HepG2 (cell line): ENCODE measurements at regions not wholly inside any gene's neighbourhood (a gene's known extent, or its start where the extent isn't known, plus 50 kb on each side); places are given as distances from the start of the nearest gene placed in this dataset.

Experiments
- ATAC-seq: fragments of 200-7000 bp; cut with Tn5 transposase; 3 replicates; pipeline ENCODE4 v1.9.1; 2020; ENCODE audit warnings: mild to moderate bottlenecking, moderate library complexity
- BruUV-seq: library from RNA; stranded (reverse); fragments of 400-500 nt; replicated peaks from 2 replicates; lab custom pipeline; 2021; lab: Mats Ljungman, UMichigan
- CTCF ChIA-PET: fragments of 300-600 bp; formaldehyde crosslinking; extraction: SDS; loops from one replicate; lab custom pipeline; 2021; ENCODE audit warnings: low total read pairs, inconsistent platforms, low intra/inter-chr PET ratio; lab: Yijun Ruan, JAX
- POLR2A ChIA-PET: fragments of 350-600 bp; sonication (Branson Sonifier 250); formaldehyde crosslinking; loops from one replicate; lab custom pipeline; 2020; ENCODE audit warnings: antibody characterized with exemption, inconsistent platforms; lab: Yijun Ruan, JAX
- DNase-seq: peaks from one replicate; pipeline ENCODE4 v3.0.0-alpha.2; 2015; ENCODE audit warnings: low spot score
- FAIRE-seq: peaks from 3 replicates; lab custom pipeline; 2011; peaks lifted over from hg19 to GRCh38; lab: Jason Lieb, UNC
- H2AFZ ChIP-seq: one replicate; pipeline ENCODE4 v1.6.1; 2011; ENCODE audit warnings: low read length, inconsistent platforms
- H3K27ac ChIP-seq: fragments of 300-600 bp; 3 replicates; pipeline ENCODE4 v1.8.0; 2011; ENCODE audit warnings: mixed run types, mild to moderate bottlenecking, mixed read lengths, low read length, inconsistent platforms; ENCODE audit not compliant: insufficient read depth; ENCODE audit errors: extremely low read length
- H3K27me3 ChIP-seq, 2 experiments: fragments of 200-600 bp in 1 of 2; 2 replicates in 1 of 2; 3 replicates in 1 of 2; pipeline versions ENCODE4 v1.6.0 to v1.8.0; 2011; ENCODE audit warnings: low read length in 2 of 2, mild to moderate bottlenecking in 2 of 2, moderate library complexity in 2 of 2, inconsistent platforms in 1 of 2; ENCODE audit not compliant: insufficient read depth in 2 of 2, control insufficient read depth in 1 of 2
- H3K36me3 ChIP-seq, 2 experiments: fragments of 200-600 bp in 1 of 2; replicated peaks in 1 of 2; 2 replicates in 1 of 2; 3 replicates in 1 of 2; pipeline versions ENCODE4 v1.5.1 to v1.8.0; 2011; ENCODE audit warnings: low read length in 2 of 2, inconsistent platforms in 1 of 2; ENCODE audit not compliant: insufficient read depth in 2 of 2, control insufficient read depth in 1 of 2
- H3K4me1 ChIP-seq: 2 replicates; pipeline ENCODE4 v1.5.1; 2012; ENCODE audit warnings: low read length, inconsistent platforms; ENCODE audit not compliant: insufficient read depth
- H3K4me2 ChIP-seq: 2 replicates; pipeline ENCODE4 v1.6.0; 2011; ENCODE audit warnings: low read depth, low read length, inconsistent platforms
- H3K4me3 ChIP-seq, 3 experiments: fragments of 200-600 bp in 1 of 3; sonication (generic), shearing (Covaris generic) in 1 of 3; replicated peaks in 1 of 3; 2 replicates each; pipeline ENCODE4 v1.5.1; 2011 to 2016; ENCODE audit warnings: low read length in 3 of 3, inconsistent platforms in 2 of 3, low read depth in 2 of 3, mild to moderate bottlenecking in 2 of 3, control low read depth in 1 of 3, mixed read lengths in 1 of 3; ENCODE audit not compliant: insufficient read depth in 1 of 3
- H3K79me2 ChIP-seq: one replicate; pipeline ENCODE4 v1.6.1; 2011; ENCODE audit warnings: low read length, inconsistent platforms; ENCODE audit not compliant: insufficient read depth
- H3K9ac ChIP-seq: 2 replicates; pipeline ENCODE4 v1.6.0; 2011; ENCODE audit warnings: mild to moderate bottlenecking, low read depth, low read length, inconsistent platforms; ENCODE audit not compliant: insufficient read depth
- H3K9me3 ChIP-seq: 2 replicates; pipeline ENCODE4 v1.5.1; 2012; ENCODE audit warnings: mild to moderate bottlenecking, low read length
- H4K20me1 ChIP-seq: 2 replicates; pipeline ENCODE4 v1.6.0; 2011; ENCODE audit warnings: inconsistent platforms, mild to moderate bottlenecking, low read length, moderate library complexity; ENCODE audit not compliant: insufficient read depth
- GATAD2A ChIP-seq: IDR thresholded peaks from 2 replicates; pipeline ENCODE4 v1.6.1; 2016
- KMT2B ChIP-seq: IDR thresholded peaks from 2 replicates; pipeline ENCODE4 v1.6.1; 2016; ENCODE audit warnings: missing genetic modification reagents, missing compliant biosample characterization
- PCBP2 ChIP-seq: fragments of 200-400 bp; formaldehyde crosslinking; optimal IDR thresholded peaks from 2 replicates; pipeline ENCODE3; 2018; ENCODE audit warnings: low read length, low read depth; ENCODE audit not compliant: poor library complexity, severe bottlenecking
- XRCC5 ChIP-seq: fragments of 200-400 bp; formaldehyde crosslinking; optimal IDR thresholded peaks from 2 replicates; pipeline ENCODE3; 2017; ENCODE audit warnings: mild to moderate bottlenecking, low read length
- ZKSCAN1 ChIP-seq: fragments of 150-350 bp; IDR thresholded peaks from 2 replicates; pipeline ENCODE4 v1.6.1; 2014; ENCODE audit warnings: low read length
- ZNF136 ChIP-seq: sonication (generic); formaldehyde crosslinking; IDR thresholded peaks from 2 replicates; pipeline ENCODE4 v1.8.1; 2022; ENCODE audit warnings: low read depth, mild to moderate bottlenecking, moderate library complexity, missing genetic modification reagents
- ZNF282 ChIP-seq: fragments of 450-650 bp; IDR thresholded peaks from 2 replicates; pipeline ENCODE4 v1.6.1; 2018; ENCODE audit not compliant: partially characterized antibody
- ZNF432 ChIP-seq: sonication (generic); formaldehyde crosslinking; IDR thresholded peaks from 2 replicates; pipeline ENCODE4 v1.5.0; 2020; ENCODE audit warnings: missing genetic modification reagents, mild to moderate bottlenecking, borderline replicate concordance
- ZSCAN20 ChIP-seq: sonication (generic); formaldehyde crosslinking; IDR thresholded peaks from 2 replicates; pipeline ENCODE4 v1.4.0; 2020; ENCODE audit warnings: missing genetic modification reagents, mild to moderate bottlenecking, borderline replicate concordance
- WGBS: methylation state at CpG from one replicate; pipeline ENCODE4 v1.1.6; 2017; ENCODE audit warnings: low lambda C conversion rate; 5-methylcytosine and 5-hydroxymethylcytosine counted together
- in situ Hi-C: cut with HindIII; loops from 2 replicates; pipeline ENCODE4 v1.10.0; 2017; ENCODE audit warnings: low pct_unique_long_range_greater_than_20kb; ENCODE audit not compliant: extremely low pct_ligation_motif_present
- intact Hi-C: fragments of 100-400 bp; cut with micrococcal nuclease; formaldehyde crosslinking; loops from one replicate; pipeline ENCODE4 v1.10.0; 2022; ENCODE audit not compliant: unreplicated experiment
- TF ChIP-seq, protein P1 (sequence below): sonication (generic); formaldehyde crosslinking; IDR thresholded peaks from 2 replicates; pipeline ENCODE4 v1.5.1; 2020; ENCODE audit warnings: mild to moderate bottlenecking, missing genetic modification reagents, borderline replicate concordance
- TF ChIP-seq, protein P2 (sequence below): sonication (generic); IDR thresholded peaks from 2 replicates; pipeline ENCODE4 v1.6.1; 2016; ENCODE audit warnings: low read depth, borderline replicate concordance
- TF ChIP-seq, protein P3 (sequence below): IDR thresholded peaks from 2 replicates; pipeline ENCODE4 v1.6.1; 2018; ENCODE audit warnings: missing genetic modification reagents
- TF ChIP-seq, protein P4 (sequence below): sonication (generic); formaldehyde crosslinking; IDR thresholded peaks from 2 replicates; pipeline ENCODE4 v1.4.0; 2020; ENCODE audit warnings: missing genetic modification reagents
- TF ChIP-seq, protein P5 (sequence below): sonication (generic); formaldehyde crosslinking; IDR thresholded peaks from 2 replicates; pipeline ENCODE4 v1.5.0; 2020; ENCODE audit warnings: mild to moderate bottlenecking, missing genetic modification reagents, moderate library complexity

DNA sequence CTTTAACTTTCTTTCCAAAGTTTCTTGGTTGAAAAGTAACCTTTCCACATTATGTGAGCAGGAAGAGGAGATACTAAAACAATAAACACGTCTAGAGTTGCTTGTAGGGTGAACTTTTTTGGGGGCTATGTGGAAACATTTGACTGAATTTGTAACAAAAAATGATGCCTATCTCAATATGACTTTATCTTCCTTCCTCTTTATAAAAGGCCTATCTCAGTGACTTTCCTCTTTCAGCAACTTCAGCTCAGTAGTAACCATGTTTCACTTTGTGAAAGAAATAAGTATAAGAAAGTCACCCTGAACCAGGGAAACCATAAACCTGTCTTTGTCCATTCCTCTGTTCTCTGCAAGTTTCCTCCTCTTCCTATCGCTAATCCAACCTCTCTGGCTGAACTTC, 124.7 kb upstream of the TMEM164 start:
- no peak overlapping the region for H3K4me2 ChIP-seq
- FAIRE-seq (no peak), ATAC-seq (no peak), DNase-seq (no peak)
- WGBS, result 86% methylated on average over 2 of the region's 2 CpGs
- H3K4me3 ChIP-seq, result no peak overlapping the region
- no TSS peak for BruUV-seq
- H3K4me1 ChIP-seq, result peaks cover 51% of the 10 kb centered on the region
- no peaks in the 10 kb centered on the region for H3K79me2 ChIP-seq
- intact Hi-C loops, result no loop called here
- no peaks in the 10 kb centered on the region for H4K20me1 ChIP-seq
- no peak overlapping the region for H3K9ac ChIP-seq
- no peak overlapping the region for H2AFZ ChIP-seq
- no peaks in the 10 kb centered on the region for H3K9me3 ChIP-seq
- no peaks in the 10 kb centered on the region for H3K36me3 ChIP-seq
- ChIA-PET CTCF (no interaction called here), POLR2A (no interaction called here)
- no peaks in the 10 kb centered on the region for H3K27me3 ChIP-seq
- no peak overlapping the region for H3K27ac ChIP-seq
- in situ Hi-C loops, result no loop called here
- TF ChIP-seq ZKSCAN1 (no peak), XRCC5 (no peak), GATAD2A (CRISPR knock-in tag) (no peak), ZNF136 (CRISPR knock-in tag) (no peak), PCBP2 (no peak), ZNF432 (CRISPR knock-in tag) (no peak), ZNF282 (no peak), ZSCAN20 (CRISPR knock-in tag) (no peak), KMT2B (CRISPR knock-in tag) (no peak)
- TF ChIP-seq, protein P1, sequence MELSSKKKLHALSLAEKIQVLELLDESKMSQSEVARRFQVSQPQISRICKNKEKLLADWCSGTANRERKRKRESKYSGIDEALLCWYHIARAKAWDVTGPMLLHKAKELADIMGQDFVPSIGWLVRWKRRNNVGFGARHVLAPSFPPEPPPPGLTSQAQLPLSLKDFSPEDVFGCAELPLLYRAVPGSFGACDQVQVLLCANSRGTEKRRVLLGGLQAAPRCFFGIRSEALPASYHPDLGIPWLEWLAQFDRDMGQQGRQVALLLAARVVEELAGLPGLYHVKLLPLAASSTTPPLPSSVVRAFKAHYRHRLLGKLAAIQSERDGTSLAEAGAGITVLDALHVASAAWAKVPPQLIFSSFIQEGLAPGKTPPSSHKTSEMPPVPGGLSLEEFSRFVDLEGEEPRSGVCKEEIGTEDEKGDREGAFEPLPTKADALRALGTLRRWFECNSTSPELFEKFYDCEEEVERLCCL (CRISPR knock-in tag), result no peak
- TF ChIP-seq, protein P2, sequence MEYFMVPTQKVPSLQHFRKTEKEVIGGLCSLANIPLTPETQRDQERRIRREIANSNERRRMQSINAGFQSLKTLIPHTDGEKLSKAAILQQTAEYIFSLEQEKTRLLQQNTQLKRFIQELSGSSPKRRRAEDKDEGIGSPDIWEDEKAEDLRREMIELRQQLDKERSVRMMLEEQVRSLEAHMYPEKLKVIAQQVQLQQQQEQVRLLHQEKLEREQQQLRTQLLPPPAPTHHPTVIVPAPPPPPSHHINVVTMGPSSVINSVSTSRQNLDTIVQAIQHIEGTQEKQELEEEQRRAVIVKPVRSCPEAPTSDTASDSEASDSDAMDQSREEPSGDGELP, result no peak
- TF ChIP-seq, protein P3, sequence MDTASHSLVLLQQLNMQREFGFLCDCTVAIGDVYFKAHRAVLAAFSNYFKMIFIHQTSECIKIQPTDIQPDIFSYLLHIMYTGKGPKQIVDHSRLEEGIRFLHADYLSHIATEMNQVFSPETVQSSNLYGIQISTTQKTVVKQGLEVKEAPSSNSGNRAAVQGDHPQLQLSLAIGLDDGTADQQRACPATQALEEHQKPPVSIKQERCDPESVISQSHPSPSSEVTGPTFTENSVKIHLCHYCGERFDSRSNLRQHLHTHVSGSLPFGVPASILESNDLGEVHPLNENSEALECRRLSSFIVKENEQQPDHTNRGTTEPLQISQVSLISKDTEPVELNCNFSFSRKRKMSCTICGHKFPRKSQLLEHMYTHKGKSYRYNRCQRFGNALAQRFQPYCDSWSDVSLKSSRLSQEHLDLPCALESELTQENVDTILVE (CRISPR knock-in tag), result no peak
- TF ChIP-seq, protein P4, sequence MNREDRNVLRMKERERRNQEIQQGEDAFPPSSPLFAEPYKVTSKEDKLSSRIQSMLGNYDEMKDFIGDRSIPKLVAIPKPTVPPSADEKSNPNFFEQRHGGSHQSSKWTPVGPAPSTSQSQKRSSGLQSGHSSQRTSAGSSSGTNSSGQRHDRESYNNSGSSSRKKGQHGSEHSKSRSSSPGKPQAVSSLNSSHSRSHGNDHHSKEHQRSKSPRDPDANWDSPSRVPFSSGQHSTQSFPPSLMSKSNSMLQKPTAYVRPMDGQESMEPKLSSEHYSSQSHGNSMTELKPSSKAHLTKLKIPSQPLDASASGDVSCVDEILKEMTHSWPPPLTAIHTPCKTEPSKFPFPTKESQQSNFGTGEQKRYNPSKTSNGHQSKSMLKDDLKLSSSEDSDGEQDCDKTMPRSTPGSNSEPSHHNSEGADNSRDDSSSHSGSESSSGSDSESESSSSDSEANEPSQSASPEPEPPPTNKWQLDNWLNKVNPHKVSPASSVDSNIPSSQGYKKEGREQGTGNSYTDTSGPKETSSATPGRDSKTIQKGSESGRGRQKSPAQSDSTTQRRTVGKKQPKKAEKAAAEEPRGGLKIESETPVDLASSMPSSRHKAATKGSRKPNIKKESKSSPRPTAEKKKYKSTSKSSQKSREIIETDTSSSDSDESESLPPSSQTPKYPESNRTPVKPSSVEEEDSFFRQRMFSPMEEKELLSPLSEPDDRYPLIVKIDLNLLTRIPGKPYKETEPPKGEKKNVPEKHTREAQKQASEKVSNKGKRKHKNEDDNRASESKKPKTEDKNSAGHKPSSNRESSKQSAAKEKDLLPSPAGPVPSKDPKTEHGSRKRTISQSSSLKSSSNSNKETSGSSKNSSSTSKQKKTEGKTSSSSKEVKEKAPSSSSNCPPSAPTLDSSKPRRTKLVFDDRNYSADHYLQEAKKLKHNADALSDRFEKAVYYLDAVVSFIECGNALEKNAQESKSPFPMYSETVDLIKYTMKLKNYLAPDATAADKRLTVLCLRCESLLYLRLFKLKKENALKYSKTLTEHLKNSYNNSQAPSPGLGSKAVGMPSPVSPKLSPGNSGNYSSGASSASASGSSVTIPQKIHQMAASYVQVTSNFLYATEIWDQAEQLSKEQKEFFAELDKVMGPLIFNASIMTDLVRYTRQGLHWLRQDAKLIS (CRISPR knock-in tag), result no peak
- TF ChIP-seq, protein P5, sequence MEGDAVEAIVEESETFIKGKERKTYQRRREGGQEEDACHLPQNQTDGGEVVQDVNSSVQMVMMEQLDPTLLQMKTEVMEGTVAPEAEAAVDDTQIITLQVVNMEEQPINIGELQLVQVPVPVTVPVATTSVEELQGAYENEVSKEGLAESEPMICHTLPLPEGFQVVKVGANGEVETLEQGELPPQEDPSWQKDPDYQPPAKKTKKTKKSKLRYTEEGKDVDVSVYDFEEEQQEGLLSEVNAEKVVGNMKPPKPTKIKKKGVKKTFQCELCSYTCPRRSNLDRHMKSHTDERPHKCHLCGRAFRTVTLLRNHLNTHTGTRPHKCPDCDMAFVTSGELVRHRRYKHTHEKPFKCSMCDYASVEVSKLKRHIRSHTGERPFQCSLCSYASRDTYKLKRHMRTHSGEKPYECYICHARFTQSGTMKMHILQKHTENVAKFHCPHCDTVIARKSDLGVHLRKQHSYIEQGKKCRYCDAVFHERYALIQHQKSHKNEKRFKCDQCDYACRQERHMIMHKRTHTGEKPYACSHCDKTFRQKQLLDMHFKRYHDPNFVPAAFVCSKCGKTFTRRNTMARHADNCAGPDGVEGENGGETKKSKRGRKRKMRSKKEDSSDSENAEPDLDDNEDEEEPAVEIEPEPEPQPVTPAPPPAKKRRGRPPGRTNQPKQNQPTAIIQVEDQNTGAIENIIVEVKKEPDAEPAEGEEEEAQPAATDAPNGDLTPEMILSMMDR (CRISPR knock-in tag), result no peak
